ENCODE measurements at regions not wholly inside any gene's neighbourhood (a gene's known extent, or its start where the extent isn't known, plus 50 kb on each side); places are given as distances from the start of the nearest gene placed in this dataset.

GRCh38 chr1:229220163-229220846 is 50.6 kb upstream of the RAB4A start:
- 0 out of 2 replicates have a peak, but pooled peaks have one; percentile 16 for TF ChIP-seq JUNB (CRISPR knock-in tag; IDR thresholded peaks at IDR 0.05; ENCODE audit: borderline replicate concordance)
- TF ChIP-seq ARNT (IDR thresholded peaks at IDR 0.05) = 0 out of 2 replicates have a peak, but pooled peaks have one; percentile 18
- no peak for TF ChIP-seq PRDM10 (CRISPR knock-in tag; IDR thresholded peaks at IDR 0.05; ENCODE audit: low read depth)
- TF ChIP-seq MNT (IDR thresholded peaks at IDR 0.05) = 0 out of 2 replicates have a peak, but pooled peaks have one; percentile 4
- TF ChIP-seq NONO (IDR thresholded peaks at IDR 0.05) = no peak
- TF ChIP-seq NONO (CRISPR knock-in tag; conservative IDR thresholded peaks at IDR 0.05) = no peak
- TF ChIP-seq MIXL1 (CRISPR knock-in tag; IDR thresholded peaks at IDR 0.05) = no peak
- TF ChIP-seq TEAD3 (CRISPR knock-in tag; optimal IDR thresholded peaks at IDR 0.05; ENCODE audit: borderline replicate concordance) = peak; percentile 10
- peak; percentile 4; the same call in 1 of the 2 replicates for TF ChIP-seq LCORL (IDR thresholded peaks at IDR 0.05)
- TF ChIP-seq LCORL (CRISPR knock-in tag; IDR thresholded peaks at IDR 0.05) = no peak
- TF ChIP-seq UBTF (CRISPR knock-in tag; IDR thresholded peaks at IDR 0.05) = no peak
- TF ChIP-seq ADNP (CRISPR knock-in tag; IDR thresholded peaks at IDR 0.05) = 0 out of 2 replicates have a peak, but pooled peaks have one; percentile 20
- peak; percentile 57; the same call in 1 of the 2 replicates for TF ChIP-seq ZNF644 (CRISPR knock-in tag; IDR thresholded peaks at IDR 0.05; ENCODE audit: low read depth)
- no peaks in the 10 kb centered on the region for H3K27me3 ChIP-seq (ENCODE audit: control insufficient read depth in 1 of 2, insufficient read depth in 2 of 2, low read length in 2 of 2)
- in situ Hi-C loops (cut with HindIII; ENCODE audit: extremely low pct_ligation_motif_present, low pct_unique_long_range_greater_than_20kb) (loop anchor here (10.0 kb wide), 1 partner anchor 486 kb away; the partner anchor contains the start of gene RHOU), intact Hi-C loops (cut with micrococcal nuclease; ENCODE audit: unreplicated experiment) (loop anchor here (10.0 kb wide), 4 partner anchors 116 to 356 kb away; no protein-coding TSS in a partner anchor)
- 100% methylated on average over 1 of the region's 1 CpG for WGBS (ENCODE audit: low lambda C conversion rate)
- peaks cover 88% of the 10 kb centered on the region for H3K4me1 ChIP-seq (ENCODE audit: insufficient read depth, low read length)
- ChIA-PET POLR2A (interaction anchor here (1.2 to 3.8 kb wide), 4 partner anchors 10 to 382 kb away, joined by 6 to 34 read pairs (median 12); no protein-coding TSS in a partner anchor), CTCF (ENCODE audit: low intra/inter-chr PET ratio, low total read pairs) (no interaction called here)
- H2AFZ ChIP-seq (ENCODE audit: low read length) = no peak overlapping the region
- no peaks in the 10 kb centered on the region for H3K79me2 ChIP-seq (ENCODE audit: insufficient read depth, low read length)
- peak overlapping the region; percentile 79 for H3K9ac ChIP-seq (ENCODE audit: insufficient read depth, low read depth, low read length)
- no TSS peak for BruUV-seq (replicated peaks)
- DNase-seq (ENCODE audit: low spot score) (no peak), ATAC-seq (no peak), FAIRE-seq (no peak)
- H3K36me3 ChIP-seq (replicated peaks in 1 of 2; ENCODE audit: control insufficient read depth in 1 of 2, insufficient read depth in 2 of 2, low read length in 2 of 2) = no peaks in the 10 kb centered on the region
- H3K4me3 ChIP-seq (replicated peaks in 1 of 3; ENCODE audit: insufficient read depth in 1 of 3, low read depth in 2 of 3, low read length in 3 of 3) = no peak overlapping the region
- H3K4me2 ChIP-seq (ENCODE audit: low read depth, low read length) = peak overlapping the region; percentile 83
- peak overlapping the region; percentile 97 for H3K27ac ChIP-seq (ENCODE audit: extremely low read length, insufficient read depth, low read length)
- no peaks in the 10 kb centered on the region for H4K20me1 ChIP-seq (ENCODE audit: insufficient read depth, low read length)
- no peaks in the 10 kb centered on the region for H3K9me3 ChIP-seq (ENCODE audit: low read length)

Measured in HepG2 (cell line).